ENCODE measurements at regions not wholly inside any gene's neighbourhood (a gene's known extent, or its start where the extent isn't known, plus 50 kb on each side); places are given as distances from the start of the nearest gene placed in this dataset.

- H3K4me1 Mint-ChIP-seq: no peaks in the 10 kb centered on the region
- no peaks in the 10 kb centered on the region for H3K4me1 ChIP-seq (ENCODE audit: control insufficient read depth, insufficient read depth, low read length)
- peaks cover 3% of the 10 kb centered on the region in 2 donors for H3K9me3 Mint-ChIP-seq
- H3K36me3 ChIP-seq (ENCODE audit: control insufficient read depth, insufficient read depth, low read length): no peaks in the 10 kb centered on the region
- TF ChIP-seq CTCF (IDR thresholded peaks at IDR 0.05): no peak
- no peaks in the 10 kb centered on the region for H3K36me3 Mint-ChIP-seq
- H3K27ac Mint-ChIP-seq: no peak overlapping the region
- no peaks in the 10 kb centered on the region for H3K27me3 Mint-ChIP-seq (ENCODE audit: low read depth in 2 of 2)
- no peak for DNase-seq
- H3K4me3 ChIP-seq (ENCODE audit: low read length): no peak overlapping the region
- no peak for ATAC-seq
- intact Hi-C loops (cut with micrococcal nuclease): no loop called here
- no peak overlapping the region for H3K4me3 Mint-ChIP-seq
- H3K27me3 ChIP-seq (ENCODE audit: control insufficient read depth, insufficient read depth, low read length): no peaks in the 10 kb centered on the region
- WGBS (ENCODE audit: insufficient coverage): 43% methylated on average over 1 of the region's 1 CpG
- no peaks in the 10 kb centered on the region for H3K9me3 ChIP-seq (ENCODE audit: control insufficient read depth, insufficient read depth, low read length)
- no peak overlapping the region for H3K27ac ChIP-seq (ENCODE audit: low read length)
Measured at GRCh38 chr2:83900862-83901261, 558.2 kb downstream of the SUCLG1 start.

GRCh38 chr2:83899271-83899670 is 559.8 kb downstream of the SUCLG1 start:
- Histone ChIP-seq H3K9me3 (ENCODE audit: control insufficient read depth, insufficient read depth, low read length) (no peaks in the 10 kb centered on the region), H3K4me3 (ENCODE audit: low read length) (no peak overlapping the region), H3K27ac (ENCODE audit: low read length) (no peak overlapping the region), H3K36me3 (ENCODE audit: control insufficient read depth, insufficient read depth, low read length) (no peaks in the 10 kb centered on the region), H3K4me1 (ENCODE audit: control insufficient read depth, insufficient read depth, low read length) (no peaks in the 10 kb centered on the region), H3K27me3 (ENCODE audit: control insufficient read depth, insufficient read depth, low read length) (no peaks in the 10 kb centered on the region)
- no peak for TF ChIP-seq CTCF (IDR thresholded peaks at IDR 0.05)
- H3K27ac Mint-ChIP-seq: no peak overlapping the region
- WGBS (ENCODE audit: insufficient coverage): no CpG with 5 or more reads among the region's 1 CpG
- ATAC-seq (no peak), DNase-seq (no peak)
- H3K27me3 Mint-ChIP-seq (ENCODE audit: low read depth in 2 of 2): no peaks in the 10 kb centered on the region
- H3K9me3 Mint-ChIP-seq: no peaks in the 10 kb centered on the region
- H3K36me3 Mint-ChIP-seq: no peaks in the 10 kb centered on the region
- intact Hi-C loops (cut with micrococcal nuclease): no loop called here
- H3K4me1 Mint-ChIP-seq: no peaks in the 10 kb centered on the region
- no peak overlapping the region for H3K4me3 Mint-ChIP-seq

GRCh38 chr2:83894976-83895375 is 564.1 kb downstream of the SUCLG1 start:
- no peak overlapping the region for H3K4me3 Mint-ChIP-seq
- no peaks in the 10 kb centered on the region for H3K4me1 ChIP-seq (ENCODE audit: control insufficient read depth, insufficient read depth, low read length)
- no peak overlapping the region for H3K27ac Mint-ChIP-seq
- no peaks in the 10 kb centered on the region for H3K36me3 ChIP-seq (ENCODE audit: control insufficient read depth, insufficient read depth, low read length)
- no peaks in the 10 kb centered on the region for H3K27me3 Mint-ChIP-seq (ENCODE audit: low read depth in 2 of 2)
- no peak for TF ChIP-seq CTCF (IDR thresholded peaks at IDR 0.05)
- H3K27me3 ChIP-seq (ENCODE audit: control insufficient read depth, insufficient read depth, low read length): no peaks in the 10 kb centered on the region
- intact Hi-C loops (cut with micrococcal nuclease): no loop called here
- 100% methylated on average over 1 of the region's 3 CpGs for WGBS (ENCODE audit: insufficient coverage)
- H3K27ac ChIP-seq (ENCODE audit: low read length): no peak overlapping the region
- H3K4me3 ChIP-seq (ENCODE audit: low read length): no peak overlapping the region
- H3K4me1 Mint-ChIP-seq: no peaks in the 10 kb centered on the region
- H3K36me3 Mint-ChIP-seq: no peaks in the 10 kb centered on the region
- no peaks in the 10 kb centered on the region for H3K9me3 ChIP-seq (ENCODE audit: control insufficient read depth, insufficient read depth, low read length)
- no peak for DNase-seq
- H3K9me3 Mint-ChIP-seq: no peaks in the 10 kb centered on the region
- ATAC-seq: no peak

- Histone ChIP-seq H3K36me3 (ENCODE audit: control insufficient read depth, insufficient read depth, low read length) (no peaks in the 10 kb centered on the region), H3K4me3 (ENCODE audit: low read length) (no peak overlapping the region), H3K27ac (ENCODE audit: low read length) (no peak overlapping the region), H3K27me3 (ENCODE audit: control insufficient read depth, insufficient read depth, low read length) (no peaks in the 10 kb centered on the region), H3K4me1 (ENCODE audit: control insufficient read depth, insufficient read depth, low read length) (no peaks in the 10 kb centered on the region), H3K9me3 (ENCODE audit: control insufficient read depth, insufficient read depth, low read length) (no peaks in the 10 kb centered on the region)
- no peaks in the 10 kb centered on the region for H3K27me3 Mint-ChIP-seq (ENCODE audit: low read depth in 2 of 2)
- H3K36me3 Mint-ChIP-seq: no peaks in the 10 kb centered on the region
- no peaks in the 10 kb centered on the region for H3K4me1 Mint-ChIP-seq
- intact Hi-C loops (cut with micrococcal nuclease): no loop called here
- no peak for ATAC-seq
- no peak for DNase-seq
- no peak for TF ChIP-seq CTCF (IDR thresholded peaks at IDR 0.05)
- H3K27ac Mint-ChIP-seq: no peak overlapping the region
- no peak overlapping the region for H3K4me3 Mint-ChIP-seq
- H3K9me3 Mint-ChIP-seq: peaks cover 0 to 4% of the 10 kb centered on the region in 2 donors
Measured at GRCh38 chr2:83887757-83888156, 571.3 kb downstream of the SUCLG1 start.

Data from natural killer cell (primary cell).